ENCODE measurements at regions not wholly inside any gene's neighbourhood (a gene's known extent, or its start where the extent isn't known, plus 50 kb on each side); places are given as distances from the start of the nearest gene placed in this dataset.

- no peaks in the 10 kb centered on the region for H3K27me3 Mint-ChIP-seq (ENCODE audit: insufficient read depth)
- no peaks in the 10 kb centered on the region for H3K36me3 Mint-ChIP-seq (ENCODE audit: low read depth)
- Histone ChIP-seq H3K27me3 (ENCODE audit: control insufficient read depth, insufficient read depth, low read length, poor library complexity, severe bottlenecking) (no peaks in the 10 kb centered on the region), H3K36me3 (ENCODE audit: control insufficient read depth, insufficient read depth, low read length) (no peaks in the 10 kb centered on the region), H3K4me3 (ENCODE audit: low read length) (no peak overlapping the region), H3K27ac (ENCODE audit: low read depth, low read length) (no peak overlapping the region), H3K9ac (ENCODE audit: extremely low read depth, low read length, poor library complexity, severe bottlenecking) (no peak overlapping the region), H3K4me1 (ENCODE audit: control insufficient read depth, insufficient read depth, low read length) (no peaks in the 10 kb centered on the region), H3K9me3 (ENCODE audit: control insufficient read depth, low read length) (no peaks in the 10 kb centered on the region)
- H3K4me3 Mint-ChIP-seq, result no peak overlapping the region
- DNase-seq, result no peak
- TF ChIP-seq CTCF (conservative IDR thresholded peaks at IDR 0.05), result no peak
- no peaks in the 10 kb centered on the region for H3K4me1 Mint-ChIP-seq
- 100% methylated on average over 1 of the region's 1 CpG for WGBS, 2 experiments (ENCODE audit: insufficient coverage in 1 of 2, insufficient read length in 1 of 2)
- no peaks in the 10 kb centered on the region for H3K9me3 Mint-ChIP-seq
- H3K27ac Mint-ChIP-seq, result no peak overlapping the region
These were observed 340.2 kb upstream of the DMAC1 start for GRCh38 chr9:8139756-8140155.

DNA sequence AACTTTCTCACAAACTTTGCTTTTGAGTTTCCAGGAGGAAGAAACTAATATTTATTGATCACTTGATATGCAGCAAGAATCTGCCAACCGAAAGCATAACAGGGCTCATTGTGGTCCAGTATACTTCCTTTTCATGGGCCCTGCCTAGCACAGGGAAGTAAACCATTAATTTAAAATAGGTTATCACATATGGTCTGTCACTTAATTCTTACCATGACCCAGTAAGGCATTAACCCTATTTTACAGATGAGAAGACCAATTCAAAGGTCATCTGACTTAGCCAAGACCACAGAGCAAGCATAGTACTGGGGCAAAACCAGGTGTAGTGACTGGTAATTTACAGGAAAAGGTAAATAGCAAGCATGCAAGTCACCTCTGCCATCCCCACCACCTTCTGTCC lies 336.9 kb upstream of the DMAC1 start:
- Histone ChIP-seq H3K9ac (ENCODE audit: extremely low read depth, low read length, poor library complexity, severe bottlenecking) (no peak overlapping the region), H3K4me1 (ENCODE audit: control insufficient read depth, insufficient read depth, low read length) (no peaks in the 10 kb centered on the region), H3K9me3 (ENCODE audit: control insufficient read depth, low read length) (no peaks in the 10 kb centered on the region), H3K27ac (ENCODE audit: low read depth, low read length) (no peak overlapping the region), H3K36me3 (ENCODE audit: control insufficient read depth, insufficient read depth, low read length) (no peaks in the 10 kb centered on the region), H3K4me3 (ENCODE audit: low read length) (no peak overlapping the region), H3K27me3 (ENCODE audit: control insufficient read depth, insufficient read depth, low read length, poor library complexity, severe bottlenecking) (no peaks in the 10 kb centered on the region)
- Mint-ChIP-seq H3K4me3 (no peak overlapping the region), H3K4me1 (no peaks in the 10 kb centered on the region), H3K9me3 (no peaks in the 10 kb centered on the region), H3K27ac (no peak overlapping the region), H3K27me3 (ENCODE audit: insufficient read depth) (no peaks in the 10 kb centered on the region), H3K36me3 (ENCODE audit: low read depth) (no peaks in the 10 kb centered on the region)
- DNase-seq, result no peak
- no peak for TF ChIP-seq CTCF (conservative IDR thresholded peaks at IDR 0.05)
- 94% methylated on average over 1 of the region's 1 CpG; no CpG with 5 or more reads in 1 of the 2 experiments for WGBS, 2 experiments (ENCODE audit: insufficient coverage in 1 of 2, insufficient read length in 1 of 2)

- WGBS, 2 experiments (ENCODE audit: insufficient coverage in 1 of 2, insufficient read length in 1 of 2), result 83 to 98% methylated on average over 1 to 3 of the region's 3 CpGs
- Mint-ChIP-seq H3K27me3 (ENCODE audit: insufficient read depth) (no peaks in the 10 kb centered on the region), H3K4me1 (no peaks in the 10 kb centered on the region), H3K27ac (no peak overlapping the region), H3K9me3 (no peaks in the 10 kb centered on the region), H3K36me3 (ENCODE audit: low read depth) (no peaks in the 10 kb centered on the region), H3K4me3 (no peak overlapping the region)
- no peak for DNase-seq
- no peaks in the 10 kb centered on the region for H3K36me3 ChIP-seq (ENCODE audit: control insufficient read depth, insufficient read depth, low read length)
- H3K27ac ChIP-seq (ENCODE audit: low read depth, low read length), result no peak overlapping the region
- H3K27me3 ChIP-seq (ENCODE audit: control insufficient read depth, insufficient read depth, low read length, poor library complexity, severe bottlenecking), result no peaks in the 10 kb centered on the region
- H3K9me3 ChIP-seq (ENCODE audit: control insufficient read depth, low read length), result no peaks in the 10 kb centered on the region
- H3K4me3 ChIP-seq (ENCODE audit: low read length), result no peak overlapping the region
- TF ChIP-seq CTCF (conservative IDR thresholded peaks at IDR 0.05), result no peak
- no peak overlapping the region for H3K9ac ChIP-seq (ENCODE audit: extremely low read depth, low read length, poor library complexity, severe bottlenecking)
- no peaks in the 10 kb centered on the region for H3K4me1 ChIP-seq (ENCODE audit: control insufficient read depth, insufficient read depth, low read length)
These were observed 335.1 kb upstream of the DMAC1 start for GRCh38 chr9:8134635-8135034.
